WTC11 (cell line): ENCODE measurements at regions not wholly inside any gene's neighbourhood (a gene's known extent, or its start where the extent isn't known, plus 50 kb on each side); places are given as distances from the start of the nearest gene placed in this dataset.

ENCODE experiments used
- ATAC-seq: fragments of 200-7000 bp; cut with Tn5 transposase; 2 replicates; pipeline ENCODE4 v1.10.0; 2021; ENCODE audit warnings: mild to moderate bottlenecking, moderate library complexity
- CTCF ChIA-PET: fragments of 300-600 bp; sonication (Branson Sonifier 250); formaldehyde crosslinking; loops from one replicate; lab custom pipeline; 2021; ENCODE audit warnings: antibody characterized with exemption; lab: Charles Lee
- POLR2A ChIA-PET: fragments of 350-600 bp; sonication (Branson Sonifier 250); formaldehyde crosslinking; loops from one replicate; lab custom pipeline; 2021; ENCODE audit warnings: antibody characterized with exemption; lab: Charles Lee
- DNase-seq: peaks from one replicate; pipeline ENCODE4 v3.0.0; 2021; ENCODE audit warnings: low spot score
- H3K27ac Mint-ChIP-seq: 2 replicates; pipeline ENCODE4 v1.8.0; 2021; ENCODE audit warnings: mixed read lengths
- H3K27me3 Mint-ChIP-seq: 2 replicates; pipeline ENCODE4 v1.8.0; 2021; ENCODE audit warnings: low read depth, mild to moderate bottlenecking, moderate library complexity, mixed read lengths
- H3K36me3 Mint-ChIP-seq: 2 replicates; pipeline ENCODE4 v1.8.0; 2021; ENCODE audit warnings: mixed read lengths
- H3K4me1 Mint-ChIP-seq: 2 replicates; pipeline ENCODE4 v1.8.0; 2022; ENCODE audit warnings: mixed read lengths
- H3K4me3 Mint-ChIP-seq: 2 replicates; pipeline ENCODE4 v1.8.0; 2021; ENCODE audit warnings: mild to moderate bottlenecking, moderate library complexity, mixed read lengths
- H3K9me3 Mint-ChIP-seq: 2 replicates; pipeline ENCODE4 v1.8.0; 2021; ENCODE audit warnings: mixed read lengths
- CREB1 ChIP-seq: sonication (generic); formaldehyde crosslinking; IDR thresholded peaks from 2 replicates; pipeline ENCODE4 v1.8.0; 2023; ENCODE audit warnings: mild to moderate bottlenecking, missing genetic modification reagents
- ELF4 ChIP-seq: sonication (generic); formaldehyde crosslinking; IDR thresholded peaks from 2 replicates; pipeline ENCODE4 v1.8.1; 2022; ENCODE audit warnings: low read depth, mild to moderate bottlenecking, moderate library complexity, missing genetic modification reagents
- ETV6 ChIP-seq: sonication (generic); formaldehyde crosslinking; IDR thresholded peaks from 2 replicates; pipeline ENCODE4 v1.8.1; 2022; ENCODE audit warnings: mild to moderate bottlenecking, missing genetic modification reagents
- FOXJ3 ChIP-seq: sonication (generic); formaldehyde crosslinking; IDR thresholded peaks from 2 replicates; pipeline ENCODE4 v1.9.0; 2021; ENCODE audit warnings: missing genetic modification reagents, mild to moderate bottlenecking, borderline replicate concordance
- GTF2I ChIP-seq: fragments of 250-450 bp; sonication (Bioruptor Pico); conservative IDR thresholded peaks from 2 replicates; pipeline ENCODE4 v1.4.0; 2021; ENCODE audit warnings: mild to moderate bottlenecking
- JAZF1 ChIP-seq: fragments of 250-450 bp; sonication (Bioruptor Pico); IDR thresholded peaks from 2 replicates; pipeline ENCODE4 v1.9.0; 2021; ENCODE audit warnings: moderate library complexity, mild to moderate bottlenecking, inconsistent platforms
- KAT7 ChIP-seq: sonication (generic); formaldehyde crosslinking; IDR thresholded peaks from 2 replicates; pipeline ENCODE4 v1.8.1; 2023; ENCODE audit warnings: missing genetic modification reagents, mild to moderate bottlenecking, borderline replicate concordance
- NFE2L1 ChIP-seq: sonication (generic); formaldehyde crosslinking; IDR thresholded peaks from 2 replicates; pipeline ENCODE4 v1.8.1; 2023; ENCODE audit warnings: missing genetic modification reagents
- SP1 ChIP-seq: sonication (generic); formaldehyde crosslinking; conservative IDR thresholded peaks from 2 replicates; pipeline ENCODE4 v1.8.1; 2022; ENCODE audit warnings: missing genetic modification reagents
- TEAD1 ChIP-seq: sonication (generic); formaldehyde crosslinking; IDR thresholded peaks from 2 replicates; pipeline ENCODE4 v1.8.0; 2022; ENCODE audit warnings: mild to moderate bottlenecking, missing genetic modification reagents
- ZNF219 ChIP-seq: sonication (generic); formaldehyde crosslinking; IDR thresholded peaks from 2 replicates; pipeline ENCODE4 v1.8.0; 2023; ENCODE audit warnings: missing genetic modification reagents, mild to moderate bottlenecking, borderline replicate concordance
- ZNF263 ChIP-seq: sonication (generic); formaldehyde crosslinking; IDR thresholded peaks from 2 replicates; pipeline ENCODE4 v1.8.1; 2022; ENCODE audit warnings: low read depth, mild to moderate bottlenecking, moderate library complexity, missing genetic modification reagents
- TF ChIP-seq, protein P1 (sequence below): sonication (generic); formaldehyde crosslinking; conservative IDR thresholded peaks from 2 replicates; pipeline ENCODE4 v1.8.1; 2023; ENCODE audit warnings: mild to moderate bottlenecking, low read depth, missing genetic modification reagents, moderate library complexity
- TF ChIP-seq, protein P2 (sequence below): sonication (generic); formaldehyde crosslinking; IDR thresholded peaks from 2 replicates; pipeline ENCODE4 v1.8.0; 2022; ENCODE audit warnings: mild to moderate bottlenecking, missing genetic modification reagents
- TF ChIP-seq, protein P3 (sequence below): fragments of 250-450 bp; sonication (Bioruptor Pico); IDR thresholded peaks from 2 replicates; pipeline ENCODE4 v1.9.0; 2021; ENCODE audit warnings: mild to moderate bottlenecking
- TF ChIP-seq, protein P4 (sequence below): fragments of 250-450 bp; sonication (Bioruptor Pico); conservative IDR thresholded peaks from 2 replicates; pipeline ENCODE4 v1.9.0; 2021; ENCODE audit warnings: mild to moderate bottlenecking
- TF ChIP-seq, protein P5 (sequence below): sonication (generic); formaldehyde crosslinking; IDR thresholded peaks from 2 replicates; pipeline ENCODE4 v1.8.0; 2022; ENCODE audit warnings: missing genetic modification reagents
- TF ChIP-seq, protein P6 (sequence below): fragments of 250-450 bp; sonication (Bioruptor Pico); IDR thresholded peaks from 2 replicates; pipeline ENCODE4 v2.1.2; 2022; ENCODE audit warnings: mild to moderate bottlenecking, moderate library complexity

DNA sequence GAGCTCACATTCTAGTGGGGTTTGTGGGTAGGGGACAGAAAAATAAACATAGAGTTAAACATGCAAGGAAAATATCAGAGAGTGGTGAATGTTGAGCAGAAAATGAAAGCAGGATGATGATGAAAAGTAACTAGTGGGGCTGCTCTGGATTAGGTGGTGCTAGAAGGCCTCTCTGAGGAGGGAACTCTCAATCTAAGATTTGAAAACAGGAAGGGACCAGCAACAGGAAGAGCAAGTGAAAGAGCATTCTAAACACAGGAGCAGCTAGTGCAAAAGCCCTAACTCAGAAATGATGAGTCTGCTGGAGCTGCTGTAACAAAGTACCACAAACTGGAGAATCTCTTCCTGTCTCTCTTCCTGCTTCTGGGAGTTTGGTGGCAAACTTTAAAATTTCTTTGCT is 468.6 kb upstream of the AGTR1 start (continued):
- TF ChIP-seq, protein P1, sequence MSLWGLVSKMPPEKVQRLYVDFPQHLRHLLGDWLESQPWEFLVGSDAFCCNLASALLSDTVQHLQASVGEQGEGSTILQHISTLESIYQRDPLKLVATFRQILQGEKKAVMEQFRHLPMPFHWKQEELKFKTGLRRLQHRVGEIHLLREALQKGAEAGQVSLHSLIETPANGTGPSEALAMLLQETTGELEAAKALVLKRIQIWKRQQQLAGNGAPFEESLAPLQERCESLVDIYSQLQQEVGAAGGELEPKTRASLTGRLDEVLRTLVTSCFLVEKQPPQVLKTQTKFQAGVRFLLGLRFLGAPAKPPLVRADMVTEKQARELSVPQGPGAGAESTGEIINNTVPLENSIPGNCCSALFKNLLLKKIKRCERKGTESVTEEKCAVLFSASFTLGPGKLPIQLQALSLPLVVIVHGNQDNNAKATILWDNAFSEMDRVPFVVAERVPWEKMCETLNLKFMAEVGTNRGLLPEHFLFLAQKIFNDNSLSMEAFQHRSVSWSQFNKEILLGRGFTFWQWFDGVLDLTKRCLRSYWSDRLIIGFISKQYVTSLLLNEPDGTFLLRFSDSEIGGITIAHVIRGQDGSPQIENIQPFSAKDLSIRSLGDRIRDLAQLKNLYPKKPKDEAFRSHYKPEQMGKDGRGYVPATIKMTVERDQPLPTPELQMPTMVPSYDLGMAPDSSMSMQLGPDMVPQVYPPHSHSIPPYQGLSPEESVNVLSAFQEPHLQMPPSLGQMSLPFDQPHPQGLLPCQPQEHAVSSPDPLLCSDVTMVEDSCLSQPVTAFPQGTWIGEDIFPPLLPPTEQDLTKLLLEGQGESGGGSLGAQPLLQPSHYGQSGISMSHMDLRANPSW: no peak
- TF ChIP-seq KAT7 (CRISPR knock-in tag) (no peak), ELF4 (no peak)
- TF ChIP-seq, protein P2, sequence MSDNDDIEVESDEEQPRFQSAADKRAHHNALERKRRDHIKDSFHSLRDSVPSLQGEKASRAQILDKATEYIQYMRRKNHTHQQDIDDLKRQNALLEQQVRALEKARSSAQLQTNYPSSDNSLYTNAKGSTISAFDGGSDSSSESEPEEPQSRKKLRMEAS: no peak

DNA sequence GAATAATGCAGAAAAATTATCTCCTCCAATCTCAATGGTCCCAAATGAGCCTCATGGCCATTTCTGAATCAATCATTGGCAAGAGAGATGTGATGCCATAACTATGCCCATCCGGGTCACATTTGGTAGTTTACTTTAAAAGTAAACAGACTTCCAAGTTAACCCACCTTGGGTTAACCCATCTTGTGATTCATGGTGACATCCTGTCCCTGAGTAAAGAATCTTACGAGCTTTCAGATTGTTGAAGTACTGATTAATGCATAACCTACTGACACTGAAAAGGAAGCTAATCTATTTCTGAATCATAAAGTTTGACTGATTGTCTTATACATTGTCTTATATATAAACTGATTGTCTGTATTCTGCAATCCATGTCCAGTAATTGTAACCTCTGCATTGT is 467.2 kb upstream of the AGTR1 start:
- Mint-ChIP-seq H3K36me3 (no peaks in the 10 kb centered on the region), H3K4me3 (no peak overlapping the region), H3K9me3 (no peaks in the 10 kb centered on the region), H3K27me3 (no peaks in the 10 kb centered on the region), H3K4me1 (peaks cover 3% of the 10 kb centered on the region), H3K27ac (no peak overlapping the region)
- ATAC-seq: no peak
- no peak for TF ChIP-seq ETV6 (CRISPR knock-in tag)
- no peak for TF ChIP-seq TEAD1 (CRISPR knock-in tag)
- no peak for TF ChIP-seq SP1 (CRISPR knock-in tag)
- TF ChIP-seq, protein P3, sequence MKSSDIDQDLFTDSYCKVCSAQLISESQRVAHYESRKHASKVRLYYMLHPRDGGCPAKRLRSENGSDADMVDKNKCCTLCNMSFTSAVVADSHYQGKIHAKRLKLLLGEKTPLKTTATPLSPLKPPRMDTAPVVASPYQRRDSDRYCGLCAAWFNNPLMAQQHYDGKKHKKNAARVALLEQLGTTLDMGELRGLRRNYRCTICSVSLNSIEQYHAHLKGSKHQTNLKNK (CRISPR knock-in tag): no peak
- DNase-seq: no peak
- CTCF ChIA-PET: no interaction called here
- POLR2A ChIA-PET: no interaction called here

DNA sequence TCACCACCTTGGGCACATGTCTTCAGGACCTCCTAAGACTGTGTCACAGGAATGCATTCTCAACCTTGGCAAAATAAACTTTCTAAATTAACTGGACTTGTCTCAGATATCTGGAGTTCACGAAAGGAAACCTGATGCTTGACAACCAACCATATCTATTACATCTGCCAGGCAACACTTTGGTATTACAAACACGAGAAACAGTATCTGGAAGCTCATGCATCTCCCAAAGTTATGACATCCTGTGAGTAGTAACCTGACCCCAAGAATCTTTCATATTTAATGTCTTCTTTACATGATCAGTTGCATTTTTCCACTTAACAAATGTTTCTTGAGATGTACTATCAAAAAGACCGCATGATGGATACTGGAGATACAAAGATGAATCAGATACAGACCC is 465.3 kb upstream of the AGTR1 start:
- H3K27me3 Mint-ChIP-seq: no peaks in the 10 kb centered on the region
- ChIA-PET CTCF (no interaction called here), POLR2A (no interaction called here)
- no peak overlapping the region for H3K27ac Mint-ChIP-seq
- ATAC-seq: no peak
- no peak overlapping the region for H3K4me3 Mint-ChIP-seq
- no peak for DNase-seq
- H3K36me3 Mint-ChIP-seq: no peaks in the 10 kb centered on the region
- H3K9me3 Mint-ChIP-seq: no peaks in the 10 kb centered on the region
- TF ChIP-seq, protein P1: no peak
- TF ChIP-seq GTF2I (CRISPR knock-in tag) (no peak), KAT7 (CRISPR knock-in tag) (no peak), CREB1 (no peak)
- peaks cover 3% of the 10 kb centered on the region for H3K4me1 Mint-ChIP-seq

DNA sequence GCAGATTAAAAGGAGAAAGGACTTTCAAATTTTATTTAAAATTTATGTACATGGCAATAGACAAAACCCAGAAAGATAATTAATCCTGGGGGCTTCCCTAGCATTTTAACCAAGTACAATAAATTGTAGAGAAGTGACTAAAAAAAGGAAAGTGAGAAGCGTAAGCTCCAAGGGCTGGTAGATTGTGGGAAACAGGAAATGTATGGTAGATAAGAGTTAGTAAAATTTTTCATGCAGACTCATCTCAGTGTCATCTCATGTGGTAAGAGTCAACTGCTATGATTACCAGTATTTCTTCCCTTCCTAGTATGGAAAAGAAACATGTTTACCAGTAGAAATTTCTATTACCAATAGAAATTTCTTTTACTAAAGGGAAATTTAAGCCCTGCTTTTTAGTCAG is 464.3 kb upstream of the AGTR1 start:
- Mint-ChIP-seq H3K4me1 (no peaks in the 10 kb centered on the region; the same call in 1 of the 2 replicates), H3K9me3 (no peaks in the 10 kb centered on the region), H3K36me3 (no peaks in the 10 kb centered on the region), H3K4me3 (no peak overlapping the region), H3K27ac (no peak overlapping the region), H3K27me3 (no peaks in the 10 kb centered on the region)
- ChIA-PET POLR2A (no interaction called here), CTCF (no interaction called here)
- no peak for DNase-seq
- no peak for ATAC-seq
- TF ChIP-seq NFE2L1: no peak
- TF ChIP-seq JAZF1 (CRISPR knock-in tag): no peak
- TF ChIP-seq, protein P4, sequence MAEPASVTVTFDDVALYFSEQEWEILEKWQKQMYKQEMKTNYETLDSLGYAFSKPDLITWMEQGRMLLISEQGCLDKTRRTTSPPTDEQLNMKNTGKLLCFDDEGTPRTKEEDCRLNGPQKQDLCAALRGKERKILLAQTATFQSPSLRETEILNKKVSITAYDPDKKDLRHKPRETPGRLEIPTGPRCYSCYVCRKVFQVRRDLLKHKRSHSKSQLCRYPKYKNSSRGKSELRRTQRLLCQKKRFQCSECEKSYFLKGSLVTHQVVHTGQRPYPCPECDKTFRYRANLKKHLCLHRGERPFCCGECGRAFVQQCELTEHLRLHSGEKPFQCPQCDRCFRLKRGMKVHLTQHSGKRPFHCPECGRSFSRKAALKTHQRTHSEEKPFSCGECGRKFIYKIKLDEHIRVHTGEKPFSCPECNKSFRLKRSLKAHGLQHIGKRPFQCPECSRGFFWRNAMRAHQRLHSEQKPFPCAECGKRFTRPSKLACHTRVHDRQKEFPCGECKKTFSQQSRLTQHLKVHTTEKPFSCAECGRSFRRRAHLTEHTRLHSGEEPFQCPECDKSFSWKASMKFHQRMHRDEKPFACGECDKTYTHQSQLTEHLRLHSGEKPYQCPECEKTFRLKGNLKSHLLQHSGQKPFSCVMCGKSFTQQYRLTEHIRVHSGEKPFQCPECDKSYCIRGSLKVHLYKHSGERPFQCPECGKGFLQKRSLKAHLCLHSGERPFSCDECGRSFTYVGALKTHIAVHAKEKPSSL (CRISPR knock-in tag): no peak
- TF ChIP-seq, protein P5, sequence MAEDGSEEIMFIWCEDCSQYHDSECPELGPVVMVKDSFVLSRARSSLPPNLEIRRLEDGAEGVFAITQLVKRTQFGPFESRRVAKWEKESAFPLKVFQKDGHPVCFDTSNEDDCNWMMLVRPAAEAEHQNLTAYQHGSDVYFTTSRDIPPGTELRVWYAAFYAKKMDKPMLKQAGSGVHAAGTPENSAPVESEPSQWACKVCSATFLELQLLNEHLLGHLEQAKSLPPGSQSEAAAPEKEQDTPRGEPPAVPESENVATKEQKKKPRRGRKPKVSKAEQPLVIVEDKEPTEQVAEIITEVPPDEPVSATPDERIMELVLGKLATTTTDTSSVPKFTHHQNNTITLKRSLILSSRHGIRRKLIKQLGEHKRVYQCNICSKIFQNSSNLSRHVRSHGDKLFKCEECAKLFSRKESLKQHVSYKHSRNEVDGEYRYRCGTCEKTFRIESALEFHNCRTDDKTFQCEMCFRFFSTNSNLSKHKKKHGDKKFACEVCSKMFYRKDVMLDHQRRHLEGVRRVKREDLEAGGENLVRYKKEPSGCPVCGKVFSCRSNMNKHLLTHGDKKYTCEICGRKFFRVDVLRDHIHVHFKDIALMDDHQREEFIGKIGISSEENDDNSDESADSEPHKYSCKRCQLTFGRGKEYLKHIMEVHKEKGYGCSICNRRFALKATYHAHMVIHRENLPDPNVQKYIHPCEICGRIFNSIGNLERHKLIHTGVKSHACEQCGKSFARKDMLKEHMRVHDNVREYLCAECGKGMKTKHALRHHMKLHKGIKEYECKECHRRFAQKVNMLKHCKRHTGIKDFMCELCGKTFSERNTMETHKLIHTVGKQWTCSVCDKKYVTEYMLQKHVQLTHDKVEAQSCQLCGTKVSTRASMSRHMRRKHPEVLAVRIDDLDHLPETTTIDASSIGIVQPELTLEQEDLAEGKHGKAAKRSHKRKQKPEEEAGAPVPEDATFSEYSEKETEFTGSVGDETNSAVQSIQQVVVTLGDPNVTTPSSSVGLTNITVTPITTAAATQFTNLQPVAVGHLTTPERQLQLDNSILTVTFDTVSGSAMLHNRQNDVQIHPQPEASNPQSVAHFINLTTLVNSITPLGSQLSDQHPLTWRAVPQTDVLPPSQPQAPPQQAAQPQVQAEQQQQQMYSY: no peak
- TF ChIP-seq FOXJ3 (CRISPR knock-in tag): no peak
- no peak for TF ChIP-seq ZNF219
- no peak for TF ChIP-seq ZNF263
- TF ChIP-seq, protein P6, sequence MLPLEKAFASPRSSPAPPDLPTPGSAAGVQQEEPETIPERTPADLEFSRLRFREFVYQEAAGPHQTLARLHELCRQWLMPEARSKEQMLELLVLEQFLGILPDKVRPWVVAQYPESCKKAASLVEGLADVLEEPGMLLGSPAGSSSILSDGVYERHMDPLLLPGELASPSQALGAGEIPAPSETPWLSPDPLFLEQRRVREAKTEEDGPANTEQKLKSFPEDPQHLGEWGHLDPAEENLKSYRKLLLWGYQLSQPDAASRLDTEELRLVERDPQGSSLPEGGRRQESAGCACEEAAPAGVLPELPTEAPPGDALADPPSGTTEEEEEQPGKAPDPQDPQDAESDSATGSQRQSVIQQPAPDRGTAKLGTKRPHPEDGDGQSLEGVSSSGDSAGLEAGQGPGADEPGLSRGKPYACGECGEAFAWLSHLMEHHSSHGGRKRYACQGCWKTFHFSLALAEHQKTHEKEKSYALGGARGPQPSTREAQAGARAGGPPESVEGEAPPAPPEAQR (CRISPR knock-in tag): no peak
